Esophagus squamous epithelium (tissue), 4 donors: ENCODE measurements at regions not wholly inside any gene's neighbourhood (a gene's known extent, or its start where the extent isn't known, plus 50 kb on each side); places are given as distances from the start of the nearest gene placed in this dataset.

ENCODE experiments used
- CTCF ChIP-seq, 6 experiments: fragments of 450-650 bp in 4 of 6; fragments of 200-600 bp in 2 of 6; sonication (generic) in 2 of 6; IDR thresholded peaks; one replicate each; pipeline ENCODE4 v1.5.1; 2016 to 2019; ENCODE audit warnings: antibody characterized with exemption in 6 of 6, mild to moderate bottlenecking in 4 of 6, moderate library complexity in 4 of 6
- POLR2A ChIP-seq, 4 donors: fragments of 450-650 bp; IDR thresholded peaks; one replicate each; pipeline ENCODE4 v1.6.1; 2017; ENCODE audit warnings: antibody characterized with exemption in 4 of 4, mild to moderate bottlenecking in 4 of 4, moderate library complexity in 3 of 4

DNA sequence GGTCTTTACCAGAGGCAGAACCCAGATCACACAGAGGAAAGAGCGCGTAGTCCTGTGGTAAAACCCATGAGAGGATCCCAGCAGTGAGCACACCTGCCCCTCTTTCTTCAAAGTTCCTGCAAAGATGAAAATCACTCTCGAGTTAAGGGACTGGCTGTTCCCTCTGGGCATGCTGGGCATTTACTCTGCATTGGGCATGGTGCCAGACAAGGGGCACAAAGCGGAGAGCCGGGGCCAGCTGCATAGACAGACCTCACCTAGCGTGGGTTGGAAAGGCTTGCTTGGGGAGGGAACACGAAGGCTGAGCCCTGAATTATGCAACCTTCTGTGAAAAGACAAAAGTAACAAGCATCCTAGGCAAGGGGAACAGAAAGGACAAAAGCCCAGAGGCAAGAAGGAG is 120.0 kb upstream of the TCERG1L start:
- TF ChIP-seq CTCF (IDR thresholded peaks at IDR 0.05) (no peak), POLR2A (IDR thresholded peaks at IDR 0.05) (no peak)
